ENCODE measurements at regions not wholly inside any gene's neighbourhood (a gene's known extent, or its start where the extent isn't known, plus 50 kb on each side); places are given as distances from the start of the nearest gene placed in this dataset.

GRCh38 chr10:58003945-58004344 lies 263.7 kb downstream of the IPMK start:
- TF ChIP-seq, protein P1, sequence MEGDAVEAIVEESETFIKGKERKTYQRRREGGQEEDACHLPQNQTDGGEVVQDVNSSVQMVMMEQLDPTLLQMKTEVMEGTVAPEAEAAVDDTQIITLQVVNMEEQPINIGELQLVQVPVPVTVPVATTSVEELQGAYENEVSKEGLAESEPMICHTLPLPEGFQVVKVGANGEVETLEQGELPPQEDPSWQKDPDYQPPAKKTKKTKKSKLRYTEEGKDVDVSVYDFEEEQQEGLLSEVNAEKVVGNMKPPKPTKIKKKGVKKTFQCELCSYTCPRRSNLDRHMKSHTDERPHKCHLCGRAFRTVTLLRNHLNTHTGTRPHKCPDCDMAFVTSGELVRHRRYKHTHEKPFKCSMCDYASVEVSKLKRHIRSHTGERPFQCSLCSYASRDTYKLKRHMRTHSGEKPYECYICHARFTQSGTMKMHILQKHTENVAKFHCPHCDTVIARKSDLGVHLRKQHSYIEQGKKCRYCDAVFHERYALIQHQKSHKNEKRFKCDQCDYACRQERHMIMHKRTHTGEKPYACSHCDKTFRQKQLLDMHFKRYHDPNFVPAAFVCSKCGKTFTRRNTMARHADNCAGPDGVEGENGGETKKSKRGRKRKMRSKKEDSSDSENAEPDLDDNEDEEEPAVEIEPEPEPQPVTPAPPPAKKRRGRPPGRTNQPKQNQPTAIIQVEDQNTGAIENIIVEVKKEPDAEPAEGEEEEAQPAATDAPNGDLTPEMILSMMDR (IDR thresholded peaks at IDR 0.05; ENCODE audit: low read depth, low read length): no peak
- H3K4me3 ChIP-seq (replicated peaks in 1 of 2; ENCODE audit: low read depth in 2 of 2, low read length in 2 of 2): no peak overlapping the region
- no peak for DNase-seq (ENCODE audit: low read depth in 2 of 2)

- no peak overlapping the region for H3K4me3 ChIP-seq (replicated peaks in 1 of 2; ENCODE audit: low read depth in 2 of 2, low read length in 2 of 2)
- TF ChIP-seq, protein P1 (IDR thresholded peaks at IDR 0.05; ENCODE audit: low read depth, low read length): no peak
- DNase-seq (ENCODE audit: low read depth in 2 of 2): no peak
Measured at GRCh38 chr10:58001159-58001558, 266.5 kb downstream of the IPMK start.

DNA sequence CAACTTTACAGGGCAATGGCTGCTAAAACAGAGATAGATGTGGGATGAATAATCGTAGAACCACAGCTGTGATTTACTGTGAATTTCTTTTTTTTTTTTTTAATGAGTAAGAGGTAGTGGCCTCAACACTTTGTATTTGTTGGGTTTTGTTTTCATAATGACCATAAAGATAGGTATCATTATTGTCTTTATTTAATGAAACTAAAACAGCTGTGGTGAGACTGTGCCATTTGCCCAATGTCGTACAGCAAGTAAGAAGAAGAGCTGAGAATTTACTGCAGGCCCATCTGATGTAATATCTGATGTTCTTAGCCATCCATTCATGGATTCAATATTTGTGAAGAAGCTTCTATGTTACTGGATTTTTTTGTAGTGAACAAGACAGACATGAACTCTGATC lies 271.2 kb downstream of the IPMK start:
- no peak for DNase-seq (ENCODE audit: low read depth in 2 of 2)
- TF ChIP-seq, protein P1 (IDR thresholded peaks at IDR 0.05; ENCODE audit: low read depth, low read length): no peak
- H3K4me3 ChIP-seq (replicated peaks in 1 of 2; ENCODE audit: low read depth in 2 of 2, low read length in 2 of 2): no peak overlapping the region

DNA sequence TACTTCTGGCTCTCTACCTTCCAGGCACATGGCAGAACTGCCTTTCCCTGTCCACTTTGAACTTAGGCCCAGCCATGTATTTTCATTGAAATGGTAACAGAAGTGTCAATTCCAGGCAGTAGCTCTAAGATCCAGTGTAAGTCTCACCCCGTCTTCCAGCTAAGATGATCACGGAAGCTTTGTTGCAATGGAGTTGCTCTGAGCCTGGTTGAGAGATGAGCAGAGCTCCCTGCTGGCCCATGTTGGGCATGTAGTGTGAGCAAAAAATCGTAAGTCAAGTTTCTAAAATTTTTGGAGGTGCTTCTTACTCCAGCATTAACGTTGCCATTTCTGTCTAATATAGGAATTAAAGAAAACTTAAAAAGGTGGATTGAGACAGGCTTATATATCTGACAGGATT lies 274.4 kb downstream of the IPMK start:
- DNase-seq (ENCODE audit: low read depth in 2 of 2): no peak
- H3K4me3 ChIP-seq (replicated peaks in 1 of 2; ENCODE audit: low read depth in 2 of 2, low read length in 2 of 2): no peak overlapping the region
- TF ChIP-seq, protein P1 (IDR thresholded peaks at IDR 0.05; ENCODE audit: low read depth, low read length): no peak

DNA sequence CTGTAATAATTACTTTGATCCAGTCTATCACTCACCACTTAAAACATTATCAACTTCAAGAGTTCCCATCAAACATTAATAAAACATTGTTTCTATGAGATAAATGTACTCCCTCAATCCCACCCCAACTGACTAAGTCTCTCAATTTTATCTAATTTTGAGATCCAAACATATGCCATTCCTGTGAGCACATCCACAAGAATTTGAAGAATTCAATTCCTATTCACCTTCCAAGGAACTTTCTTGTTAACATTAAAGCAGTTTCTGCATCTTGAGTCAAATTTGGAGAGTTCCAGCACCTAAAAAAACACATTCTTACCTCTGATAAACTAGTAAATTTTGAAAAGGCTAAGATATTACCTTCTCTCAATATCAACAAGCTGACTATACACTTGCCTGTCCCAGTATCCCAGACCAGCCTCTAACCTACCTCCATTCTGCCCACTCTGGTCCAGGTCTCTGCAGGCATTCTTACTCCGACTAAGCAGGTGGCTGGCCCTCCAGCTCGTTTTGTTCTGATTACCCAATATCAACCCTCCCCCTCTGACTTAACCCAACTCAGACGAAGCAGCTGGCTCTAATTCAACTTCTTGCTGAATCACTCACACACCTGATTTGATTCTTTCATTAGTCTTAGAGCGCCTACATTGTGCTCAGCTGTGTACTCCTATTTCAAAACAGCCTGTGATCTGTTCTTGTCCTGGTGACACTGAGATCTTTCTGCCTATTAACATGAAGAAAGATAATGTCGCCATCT lies 275.2 kb downstream of the IPMK start:
- DNase-seq (ENCODE audit: low read depth in 2 of 2): peak; percentile 3 to 66
- TF ChIP-seq, protein P1 (IDR thresholded peaks at IDR 0.05; ENCODE audit: low read depth, low read length): no peak
- H3K4me3 ChIP-seq (replicated peaks in 1 of 2; ENCODE audit: low read depth in 2 of 2, low read length in 2 of 2): no peak overlapping the region

DNA sequence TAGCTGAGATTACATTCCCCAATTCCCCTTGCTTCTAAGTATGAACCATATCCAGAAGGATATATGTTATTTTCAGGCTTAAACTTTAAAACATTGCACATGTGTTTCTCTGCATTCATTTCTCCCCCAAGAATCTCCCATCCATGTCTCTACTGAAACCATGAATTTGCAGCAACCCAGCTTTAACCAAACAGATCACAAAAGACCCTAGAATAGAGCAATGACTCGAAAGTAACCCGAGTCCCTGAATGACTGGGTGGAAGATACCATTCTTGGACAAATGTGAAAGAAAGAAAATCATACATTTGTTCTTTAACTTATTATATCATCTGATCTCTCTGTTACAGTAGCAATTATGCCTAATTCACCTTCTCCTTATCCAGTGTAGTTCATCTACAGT lies 278.7 kb downstream of the IPMK start:
- DNase-seq (ENCODE audit: low read depth in 2 of 2): no peak
- TF ChIP-seq, protein P1 (IDR thresholded peaks at IDR 0.05; ENCODE audit: low read depth, low read length): no peak
- H3K4me3 ChIP-seq (replicated peaks in 1 of 2; ENCODE audit: low read depth in 2 of 2, low read length in 2 of 2): no peak overlapping the region
